ENCODE measurements at regions not wholly inside any gene's neighbourhood (a gene's known extent, or its start where the extent isn't known, plus 50 kb on each side); places are given as distances from the start of the nearest gene placed in this dataset.
"Not testable (repeated sequence)": the region's sequence is repeated elsewhere in the genome, so short reads cannot be mapped to it uniquely, and the experiment has no call there.

DNA sequence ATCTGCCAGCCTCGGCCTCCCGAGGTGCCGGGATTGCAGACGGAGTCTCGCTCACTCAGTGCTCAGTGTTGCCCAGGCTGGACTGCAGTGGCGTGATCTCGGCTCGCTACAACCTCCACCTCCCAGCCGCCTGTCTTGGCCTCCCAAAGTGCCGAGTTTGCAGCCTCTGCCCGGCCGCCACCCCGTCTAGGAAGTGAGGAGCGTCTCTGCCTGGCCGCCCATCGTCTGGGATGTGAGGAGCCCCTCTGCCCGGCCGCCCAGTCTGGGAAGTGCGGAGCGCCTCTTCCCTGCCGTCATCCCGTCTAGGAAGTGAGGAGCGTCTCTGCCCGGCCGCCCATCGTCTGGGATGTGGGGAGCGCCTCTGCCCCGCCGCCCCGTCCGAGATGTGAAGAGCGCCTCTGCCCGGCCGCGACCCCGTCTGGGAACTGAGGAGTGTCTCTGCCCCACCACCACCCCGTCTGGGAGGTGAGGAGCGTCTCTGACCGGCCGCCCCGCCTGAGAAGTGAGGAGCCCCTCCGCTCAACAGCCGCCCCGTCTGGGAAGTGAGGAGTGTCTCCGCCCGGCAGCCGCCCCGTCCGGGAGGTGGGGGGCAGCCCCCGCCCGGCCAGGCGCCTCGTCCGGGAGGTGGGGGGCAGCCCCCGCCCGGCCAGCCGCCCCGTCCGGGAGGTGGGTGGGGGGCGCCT is 180.4 kb upstream of the ZNF184 start:
- H2BK12ac ChIP-seq (ENCODE audit: insufficient read length, low read depth, low read length); H2BK120ac ChIP-seq (ENCODE audit: low read depth, low read length, poor library complexity, severe bottlenecking); H3K56ac ChIP-seq (ENCODE audit: insufficient read length, low read depth, low read length); H4K5ac ChIP-seq (ENCODE audit: insufficient read length, low read depth, low read length); DNase-seq; H3K79me2 ChIP-seq (ENCODE audit: insufficient read depth, low read length); H3K9me3 ChIP-seq (ENCODE audit: control insufficient read depth, low read depth, low read length); H3K4ac ChIP-seq (ENCODE audit: low read depth, low read length); H3K23me2 ChIP-seq (ENCODE audit: insufficient read length, low read depth, low read length, poor library complexity, severe bottlenecking); H2AFZ ChIP-seq (ENCODE audit: low read length); H2BK20ac ChIP-seq (ENCODE audit: low read depth, low read length, poor library complexity, severe bottlenecking); H2AK5ac ChIP-seq (ENCODE audit: insufficient read length, low read length); H3K18ac ChIP-seq (ENCODE audit: insufficient read length, low read depth, low read length); H3K79me1 ChIP-seq (ENCODE audit: insufficient read depth, low read depth, low read length, poor library complexity, severe bottlenecking); H4K91ac ChIP-seq (ENCODE audit: insufficient read length, low read depth, low read length); H3K27me3 ChIP-seq (ENCODE audit: insufficient read depth, low read length); H2BK5ac ChIP-seq (ENCODE audit: insufficient read length, low read length); H3K14ac ChIP-seq (ENCODE audit: insufficient read depth, low read length); H3K27ac ChIP-seq (ENCODE audit: insufficient read length, low read depth, low read length); H3K27ac Mint-ChIP-seq; H3K36me3 Mint-ChIP-seq (ENCODE audit: insufficient read depth in 1 of 3, low read depth in 3 of 3); H3T11ph ChIP-seq (ENCODE audit: low read length); H3K4me3 Mint-ChIP-seq; H3K9ac ChIP-seq (ENCODE audit: extremely low read depth, insufficient read length, low read length); H4K20me1 ChIP-seq (ENCODE audit: control insufficient read depth, insufficient read depth, insufficient read length); H3K23ac ChIP-seq (ENCODE audit: insufficient read length, low read depth, low read length); H2BK15ac ChIP-seq (ENCODE audit: low read depth, low read length); H3K27me3 Mint-ChIP-seq (ENCODE audit: low read depth); H3K4me2 ChIP-seq (ENCODE audit: insufficient read depth, insufficient read length, low read length); H4K8ac ChIP-seq (replicated peaks; ENCODE audit: insufficient read length, low read depth, low read length); H3K4me1 ChIP-seq (ENCODE audit: insufficient read depth, low read length): not testable (repeated sequence)
- peaks cover 13 to 18% of the 10 kb centered on the region in 2 experiments for H3K9me3 Mint-ChIP-seq
- no CpG with 5 or more reads among the region's 60 CpGs for WGBS (ENCODE audit: extremely low coverage, insufficient read length, low lambda C conversion rate)
- H3K4me1 Mint-ChIP-seq: peaks cover 4 to 10% of the 10 kb centered on the region in 2 experiments; a peak in 3 of 4 replicates
